HCT116 (cell line): ENCODE measurements at regions not wholly inside any gene's neighbourhood (a gene's known extent, or its start where the extent isn't known, plus 50 kb on each side); places are given as distances from the start of the nearest gene placed in this dataset.

Experiments
- ATAC-seq: fragments of 200-7000 bp; cut with Tn5 transposase; 2 replicates; pipeline ENCODE4 v1.9.1; 2020; ENCODE audit warnings: mild to moderate bottlenecking, moderate library complexity
- BruUV-seq: library from RNA; stranded (reverse); fragments of 400-500 nt; replicated peaks from 2 replicates; lab custom pipeline; 2021; lab: Mats Ljungman, UMichigan
- CTCF ChIA-PET: fragments of 300-600 bp; sonication (Branson Sonifier 250); formaldehyde crosslinking; loops from one replicate; lab custom pipeline; 2021; ENCODE audit warnings: antibody characterized with exemption; lab: Charles Lee
- POLR2A ChIA-PET: fragments of 300-600, 350-600 bp; sonication (Branson Sonifier 250); formaldehyde crosslinking; loops from one replicate; lab custom pipeline; 2021; ENCODE audit warnings: antibody characterized with exemption; lab: Charles Lee
- RAD21 ChIA-PET, 2 experiments: fragments of 300-600 bp; sonication (Branson Sonifier 250); formaldehyde crosslinking; loops; one replicate each; lab custom pipeline; 2023; ENCODE audit warnings: low total read pairs in 2 of 2; ENCODE audit not compliant: uncharacterized antibody in 2 of 2, unreplicated experiment in 2 of 2, low non-redundant PET in 1 of 2; lab: Charles Lee
- DNase-seq: peaks from one replicate; pipeline ENCODE4 v3.0.0-alpha.2; 2010; ENCODE audit warnings: low read depth, low spot score
- H2AFZ ChIP-seq: fragments of 200-600 bp; shearing (Covaris generic), sonication (generic); 2 replicates; pipeline ENCODE4 v1.6.1; 2017; ENCODE audit warnings: low read depth, mixed run types, mixed read lengths, antibody characterized with exemption, low read length; ENCODE audit not compliant: poor library complexity, severe bottlenecking
- H3K27ac ChIP-seq: 2 replicates; pipeline ENCODE4 v1.5.1; 2012; ENCODE audit warnings: low read depth, low read length
- H3K27me3 ChIP-seq: fragments of 200-600 bp; sonication (generic); 2 replicates; pipeline ENCODE4 v1.6.1; 2016; ENCODE audit warnings: mixed run types, low read length, mixed read lengths; ENCODE audit not compliant: insufficient read depth
- H3K36me3 ChIP-seq, 2 experiments: fragments of 200-500 bp in 1 of 2; fragments of 200-600 bp in 1 of 2; sonication (Bioruptor generic) in 1 of 2; sonication (generic) in 1 of 2; 2 replicates each; pipeline versions ENCODE4 v1.5.1 to v1.6.1; 2014 to 2016; ENCODE audit warnings: low read length in 2 of 2, inconsistent platforms in 1 of 2, mixed read lengths in 1 of 2, mixed run types in 1 of 2; ENCODE audit not compliant: insufficient read depth in 2 of 2, control insufficient read depth in 1 of 2
- H3K4me1 ChIP-seq, 2 experiments: fragments of 200-600 bp in 1 of 2; sonication (generic) in 1 of 2; 2 replicates each; pipeline versions ENCODE4 v1.5.1 to v1.6.1; 2012 to 2017; ENCODE audit warnings: low read length in 2 of 2, inconsistent platforms in 1 of 2, mild to moderate bottlenecking in 1 of 2, mixed read lengths in 1 of 2, mixed run types in 1 of 2, moderate library complexity in 1 of 2; ENCODE audit not compliant: insufficient read depth in 2 of 2, control insufficient read depth in 1 of 2
- H3K4me2 ChIP-seq: fragments of 200-600 bp; sonication (generic); 2 replicates; pipeline ENCODE4 v1.6.1; 2017; ENCODE audit warnings: mixed run types, low read length, mixed read lengths
- H3K4me3 ChIP-seq, 2 experiments: fragments of 200-600 bp in 1 of 2; sonication (generic) in 1 of 2; replicated peaks in 1 of 2; 2 replicates each; pipeline ENCODE4 v1.5.1; 2011 to 2016; ENCODE audit warnings: low read length in 2 of 2, control low read depth in 1 of 2, low read depth in 1 of 2, mild to moderate bottlenecking in 1 of 2, mixed read lengths in 1 of 2, mixed run types in 1 of 2
- H3K79me2 ChIP-seq: fragments of 200-600 bp; sonication (generic); 2 replicates; pipeline ENCODE4 v1.6.1; 2017; ENCODE audit warnings: mild to moderate bottlenecking, mixed run types, low read length, moderate library complexity, mixed read lengths; ENCODE audit not compliant: insufficient read depth
- H3K9ac ChIP-seq: fragments of 200-600 bp; sonication (generic); 2 replicates; pipeline ENCODE4 v1.6.1; 2016; ENCODE audit warnings: low read length, mixed read lengths
- H3K9me2 ChIP-seq: fragments of 200-600 bp; sonication (generic), shearing (Covaris generic); 2 replicates; pipeline ENCODE4 v1.6.1; 2017; ENCODE audit warnings: mixed run types, mild to moderate bottlenecking, moderate library complexity; ENCODE audit not compliant: insufficient read depth
- H3K9me3 ChIP-seq, 2 experiments: fragments of 200-500 bp in 1 of 2; fragments of 200-600 bp in 1 of 2; sonication (Bioruptor generic) in 1 of 2; sonication (generic) in 1 of 2; 2 replicates each; pipeline ENCODE4 v1.6.1; 2014 to 2017; ENCODE audit warnings: low read length in 2 of 2, mixed read lengths in 2 of 2, inconsistent platforms in 1 of 2, low read depth in 1 of 2, mild to moderate bottlenecking in 1 of 2, mixed run types in 1 of 2, moderate library complexity in 1 of 2; ENCODE audit not compliant: control insufficient read depth in 1 of 2, insufficient read depth in 1 of 2
- H4K20me1 ChIP-seq: fragments of 200-600 bp; sonication (generic), shearing (Covaris generic); 2 replicates; pipeline ENCODE4 v1.6.1; 2017; ENCODE audit warnings: mixed run types, mild to moderate bottlenecking, moderate library complexity; ENCODE audit not compliant: insufficient read depth
- CBX3 ChIP-seq: IDR thresholded peaks from 2 replicates; pipeline ENCODE4 v1.6.1; 2012; ENCODE audit warnings: low read depth
- CTCF ChIP-seq, 3 experiments: fragments of 200-600 bp in 1 of 3; sonication (generic) in 1 of 3; IDR thresholded peaks in 2 of 3; conservative IDR thresholded peaks in 1 of 3; 2 replicates each; pipeline ENCODE4 v1.5.1; 2012 to 2017; ENCODE audit warnings: low read depth in 2 of 3, low read length in 2 of 3, antibody characterized with exemption in 1 of 3, borderline replicate concordance in 1 of 3, control low read depth in 1 of 3, mild to moderate bottlenecking in 1 of 3, mixed read lengths in 1 of 3, mixed run types in 1 of 3, moderate library complexity in 1 of 3; ENCODE audit not compliant: insufficient read depth in 1 of 3
- EGR1 ChIP-seq: IDR thresholded peaks from 2 replicates; pipeline ENCODE4 v1.6.1; 2012; ENCODE audit warnings: low read depth
- EZH2 ChIP-seq: fragments of 200-600 bp; sonication (generic); IDR thresholded peaks from 2 replicates; pipeline ENCODE4 v1.6.1; 2017; ENCODE audit warnings: antibody characterized with exemption, mixed run types
- EZH2phosphoT487 ChIP-seq: fragments of 200-600 bp; IDR thresholded peaks from 2 replicates; pipeline ENCODE4 v1.6.1; 2018; ENCODE audit warnings: antibody characterized with exemption, borderline replicate concordance
- POLR2A ChIP-seq: IDR thresholded peaks from 2 replicates; pipeline ENCODE4 v1.7.0; 2011; ENCODE audit warnings: borderline replicate concordance; ENCODE audit not compliant: insufficient read depth, insufficient read length; ENCODE audit errors: extremely low read depth
- SIN3A ChIP-seq: IDR thresholded peaks from 2 replicates; pipeline ENCODE4 v1.6.1; 2012; ENCODE audit warnings: low read depth
- ZBTB33 ChIP-seq: IDR thresholded peaks from 2 replicates; pipeline ENCODE4 v1.6.1; 2011; ENCODE audit warnings: mild to moderate bottlenecking, low read length, moderate library complexity; ENCODE audit not compliant: insufficient replicate concordance; ENCODE audit errors: extremely low read depth
- intact Hi-C: fragments of 100-400 bp; cut with micrococcal nuclease; formaldehyde crosslinking; loops from 2 replicates; pipeline ENCODE4 v1.10.0; 2022

- no peak for DNase-seq
- no TSS peak for BruUV-seq
- no peak overlapping the region for H3K4me3 ChIP-seq
- H3K79me2 ChIP-seq: no peaks in the 10 kb centered on the region
- no peak for TF ChIP-seq ZBTB33
- no peak for TF ChIP-seq CBX3
- TF ChIP-seq EZH2phosphoT487: no peak
- TF ChIP-seq EZH2: no peak
- TF ChIP-seq EGR1: no peak
- TF ChIP-seq POLR2A: no peak
- no peak for TF ChIP-seq SIN3A
- POLR2A ChIA-PET: no interaction called here
- H3K27me3 ChIP-seq: no peaks in the 10 kb centered on the region
- RAD21 ChIA-PET: no interaction called here
- intact Hi-C loops: no loop called here
- ATAC-seq: no peak
- no peaks in the 10 kb centered on the region for H3K9me2 ChIP-seq
- H4K20me1 ChIP-seq: no peaks in the 10 kb centered on the region
- no peak overlapping the region for H3K9ac ChIP-seq
- H3K4me1 ChIP-seq: no peaks in the 10 kb centered on the region
- no peaks in the 10 kb centered on the region for H3K36me3 ChIP-seq
- CTCF ChIA-PET: no interaction called here
- no peak overlapping the region for H2AFZ ChIP-seq
- H3K27ac ChIP-seq: no peak overlapping the region
- no peaks in the 10 kb centered on the region for H3K9me3 ChIP-seq
- H3K4me2 ChIP-seq: no peak overlapping the region
These were observed 270.6 kb downstream of the DCAF12L2 start for GRCh38 chrX:125895518-125895917.

GRCh38 chrX:125926295-125926694 lies 239.8 kb downstream of the DCAF12L2 start:
- Histone ChIP-seq H3K9me3 (no peaks in the 10 kb centered on the region), H3K9ac (no peak overlapping the region), H3K4me1 (no peaks in the 10 kb centered on the region), H3K27ac (no peak overlapping the region), H3K27me3 (no peaks in the 10 kb centered on the region), H2AFZ (no peak overlapping the region), H3K4me2 (no peak overlapping the region), H3K4me3 (no peak overlapping the region), H3K9me2 (no peaks in the 10 kb centered on the region), H3K79me2 (no peaks in the 10 kb centered on the region), H4K20me1 (no peaks in the 10 kb centered on the region), H3K36me3 (no peaks in the 10 kb centered on the region)
- intact Hi-C loops: no loop called here
- no peak for TF ChIP-seq CTCF (IDR thresholded peaks at IDR 0.05 in 2 of 3, conservative IDR thresholded peaks at IDR 0.05 in 1 of 3; ENCODE audit: borderline replicate concordance in 1 of 3, insufficient read depth in 1 of 3, low read depth in 2 of 3, low read length in 2 of 3)
- POLR2A ChIA-PET: no interaction called here
- no peak for ATAC-seq
- RAD21 ChIA-PET: no interaction called here
- no peak for DNase-seq
- CTCF ChIA-PET: no interaction called here
- no TSS peak for BruUV-seq
